ENCODE measurements at regions not wholly inside any gene's neighbourhood (a gene's known extent, or its start where the extent isn't known, plus 50 kb on each side); places are given as distances from the start of the nearest gene placed in this dataset.
A peak's percentile ranks its signal among the peaks of the same experiment; 100 is the strongest.

GRCh38 chr21:28801906-28802305, 190.8 kb downstream of the LTN1 start:
- ChIA-PET CTCF (no interaction called here), POLR2A (interaction anchor here (0.8 to 0.9 kb wide), 2 partner anchors 29 to 83 kb away, joined by 3 to 4 read pairs; no protein-coding TSS in a partner anchor)
- intact Hi-C loops (cut with micrococcal nuclease), result no loop called here
- H3K4me3 Mint-ChIP-seq (ENCODE audit: unreplicated experiment), result no peak overlapping the region
- no peak overlapping the region for H3K27ac Mint-ChIP-seq (ENCODE audit: low read depth, unreplicated experiment)
- no TSS peak for BruUV-seq (replicated peaks)
- no peak for TF ChIP-seq CTCF (IDR thresholded peaks at IDR 0.05; ENCODE audit: unreplicated experiment)
- no peaks in the 10 kb centered on the region for H3K27me3 Mint-ChIP-seq (ENCODE audit: insufficient read depth, unreplicated experiment)
- no peaks in the 10 kb centered on the region for H3K36me3 Mint-ChIP-seq (ENCODE audit: insufficient read depth, unreplicated experiment)
- no peaks in the 10 kb centered on the region for H3K4me1 Mint-ChIP-seq (ENCODE audit: insufficient read depth, unreplicated experiment)
- H3K9me3 Mint-ChIP-seq (ENCODE audit: unreplicated experiment), result no peaks in the 10 kb centered on the region
- DNase-seq (ENCODE audit: unreplicated experiment), result no peak

GRCh38 chr21:28799926-28800325, 192.8 kb downstream of the LTN1 start:
- CTCF ChIA-PET, result no interaction called here
- Mint-ChIP-seq H3K36me3 (ENCODE audit: insufficient read depth, unreplicated experiment) (no peaks in the 10 kb centered on the region), H3K27me3 (ENCODE audit: insufficient read depth, unreplicated experiment) (no peaks in the 10 kb centered on the region), H3K4me1 (ENCODE audit: insufficient read depth, unreplicated experiment) (no peaks in the 10 kb centered on the region), H3K4me3 (ENCODE audit: unreplicated experiment) (no peak overlapping the region), H3K9me3 (ENCODE audit: unreplicated experiment) (no peaks in the 10 kb centered on the region), H3K27ac (ENCODE audit: low read depth, unreplicated experiment) (no peak overlapping the region)
- intact Hi-C loops (cut with micrococcal nuclease), result loop anchor here (5.0 kb wide), 1 partner anchor 142 kb away; no protein-coding TSS in a partner anchor
- BruUV-seq (replicated peaks), result no TSS peak
- POLR2A ChIA-PET, result interaction anchor here (0.7 kb wide), 1 partner anchor 103 kb away, joined by 3 read pairs; no protein-coding TSS in a partner anchor
- TF ChIP-seq CTCF (IDR thresholded peaks at IDR 0.05; ENCODE audit: unreplicated experiment), result no peak
- DNase-seq (ENCODE audit: unreplicated experiment), result no peak

GRCh38 chr21:28798798-28799197, 193.9 kb downstream of the LTN1 start:
- no peaks in the 10 kb centered on the region for H3K9me3 Mint-ChIP-seq (ENCODE audit: unreplicated experiment)
- no peak overlapping the region for H3K4me3 Mint-ChIP-seq (ENCODE audit: unreplicated experiment)
- TF ChIP-seq CTCF (IDR thresholded peaks at IDR 0.05; ENCODE audit: unreplicated experiment), result no peak
- BruUV-seq (replicated peaks), result no TSS peak
- peak; percentile 17 for DNase-seq (ENCODE audit: unreplicated experiment)
- H3K27ac Mint-ChIP-seq (ENCODE audit: low read depth, unreplicated experiment), result no peak overlapping the region
- no peaks in the 10 kb centered on the region for H3K36me3 Mint-ChIP-seq (ENCODE audit: insufficient read depth, unreplicated experiment)
- H3K27me3 Mint-ChIP-seq (ENCODE audit: insufficient read depth, unreplicated experiment), result no peaks in the 10 kb centered on the region
- ChIA-PET CTCF (interaction anchor here (1.5 kb wide), 1 partner anchor 16 kb away, joined by 5 read pairs; no protein-coding TSS in a partner anchor), POLR2A (no interaction called here)
- H3K4me1 Mint-ChIP-seq (ENCODE audit: insufficient read depth, unreplicated experiment), result no peaks in the 10 kb centered on the region
- intact Hi-C loops (cut with micrococcal nuclease), result loop anchor here (5.0 kb wide), 1 partner anchor 144 kb away; no protein-coding TSS in a partner anchor

GRCh38 chr21:28795251-28795650, 197.4 kb downstream of the LTN1 start:
- TF ChIP-seq CTCF (IDR thresholded peaks at IDR 0.05; ENCODE audit: unreplicated experiment), result no peak
- BruUV-seq (replicated peaks), result no TSS peak
- H3K27me3 Mint-ChIP-seq (ENCODE audit: insufficient read depth, unreplicated experiment), result no peaks in the 10 kb centered on the region
- POLR2A ChIA-PET, result no interaction called here
- H3K4me3 Mint-ChIP-seq (ENCODE audit: unreplicated experiment), result no peak overlapping the region
- CTCF ChIA-PET, result no interaction called here
- no peaks in the 10 kb centered on the region for H3K4me1 Mint-ChIP-seq (ENCODE audit: insufficient read depth, unreplicated experiment)
- no peaks in the 10 kb centered on the region for H3K36me3 Mint-ChIP-seq (ENCODE audit: insufficient read depth, unreplicated experiment)
- DNase-seq (ENCODE audit: unreplicated experiment), result no peak
- H3K9me3 Mint-ChIP-seq (ENCODE audit: unreplicated experiment), result no peaks in the 10 kb centered on the region
- H3K27ac Mint-ChIP-seq (ENCODE audit: low read depth, unreplicated experiment), result no peak overlapping the region
- intact Hi-C loops (cut with micrococcal nuclease), result loop anchor here (5.0 kb wide), 1 partner anchor 147 kb away; no protein-coding TSS in a partner anchor

Measured in MCF 10A (cell line).